ENCODE measurements at regions not wholly inside any gene's neighbourhood (a gene's known extent, or its start where the extent isn't known, plus 50 kb on each side); places are given as distances from the start of the nearest gene placed in this dataset.
"Not testable (repeated sequence)": the region's sequence is repeated elsewhere in the genome, so short reads cannot be mapped to it uniquely, and the experiment has no call there.

DNA sequence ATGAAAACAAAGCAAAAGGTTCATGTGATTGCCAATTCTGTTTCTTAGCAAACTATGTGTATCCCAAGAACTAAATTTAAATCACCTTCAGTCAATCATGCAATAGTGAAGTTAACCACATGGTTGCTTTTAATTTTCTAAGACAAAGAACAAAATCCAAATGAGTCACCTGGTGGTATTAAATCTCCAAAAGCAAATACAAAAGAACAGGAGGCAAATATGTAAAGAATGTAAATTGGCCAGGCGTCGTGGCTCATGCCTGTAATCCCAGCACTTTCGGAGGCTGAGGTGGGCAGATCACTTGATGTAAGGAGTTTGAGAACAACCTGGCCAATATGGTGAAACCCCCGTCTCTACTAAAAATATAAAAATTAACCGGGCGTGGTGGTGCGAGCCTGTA is 54.2 kb upstream of the PIK3R4 start:
- DNase-seq = no peak
- Histone ChIP-seq H3K4me3 (ENCODE audit: insufficient read depth, low read depth, low read length) (no peak overlapping the region), H3K36me3 (replicated peaks; ENCODE audit: control insufficient read depth, insufficient read depth, low read length) (no peaks in the 10 kb centered on the region), H3K27me3 (ENCODE audit: control insufficient read depth, insufficient read depth, low read length) (no peaks in the 10 kb centered on the region)

- Histone ChIP-seq H3K27me3 (ENCODE audit: control insufficient read depth, insufficient read depth, low read length) (no peaks in the 10 kb centered on the region), H3K4me3 (ENCODE audit: insufficient read depth, low read depth, low read length) (no peak overlapping the region), H3K36me3 (replicated peaks; ENCODE audit: control insufficient read depth, insufficient read depth, low read length) (no peaks in the 10 kb centered on the region)
- DNase-seq = no peak
Measured at GRCh38 chr3:130801473-130801872, 54.8 kb upstream of the PIK3R4 start.

DNA sequence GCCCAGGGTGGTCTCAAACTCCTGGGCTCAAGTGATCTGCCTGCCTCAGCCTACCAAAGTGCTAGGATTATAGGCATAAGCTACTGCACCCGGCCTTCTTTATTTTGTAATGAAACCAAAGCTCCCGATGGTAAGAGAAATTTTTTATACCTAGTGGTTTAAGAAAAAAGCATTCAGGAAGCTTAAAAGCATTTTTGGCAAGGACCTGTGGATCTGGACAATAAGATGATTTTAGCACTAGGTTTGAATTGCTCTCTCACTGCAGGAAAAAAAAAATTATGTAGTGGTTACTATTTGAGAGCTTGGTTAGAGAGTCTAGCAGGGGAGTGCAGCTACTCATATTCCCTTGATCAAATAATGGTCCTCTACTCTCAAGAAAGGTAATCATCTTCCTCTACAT is 64.9 kb upstream of the PIK3R4 start:
- no peaks in the 10 kb centered on the region for H3K27me3 ChIP-seq (ENCODE audit: control insufficient read depth, insufficient read depth, low read length)
- no peak overlapping the region for H3K4me3 ChIP-seq (ENCODE audit: insufficient read depth, low read depth, low read length)
- no peak for DNase-seq
- H3K36me3 ChIP-seq (replicated peaks; ENCODE audit: control insufficient read depth, insufficient read depth, low read length) = no peaks in the 10 kb centered on the region

- no peaks in the 10 kb centered on the region for H3K27me3 ChIP-seq (ENCODE audit: control insufficient read depth, insufficient read depth, low read length)
- DNase-seq = no peak
- H3K36me3 ChIP-seq (replicated peaks; ENCODE audit: control insufficient read depth, insufficient read depth, low read length) = no peaks in the 10 kb centered on the region
- no peak overlapping the region for H3K4me3 ChIP-seq (ENCODE audit: insufficient read depth, low read depth, low read length)
Measured at GRCh38 chr3:130814691-130815472, 68.3 kb upstream of the PIK3R4 start.

- no peaks in the 10 kb centered on the region for H3K27me3 ChIP-seq (ENCODE audit: control insufficient read depth, insufficient read depth, low read length)
- H3K4me3 ChIP-seq (ENCODE audit: insufficient read depth, low read depth, low read length) = no peak overlapping the region
- DNase-seq = peak; percentile 30
- H3K36me3 ChIP-seq (replicated peaks; ENCODE audit: control insufficient read depth, insufficient read depth, low read length) = no peaks in the 10 kb centered on the region
Measured at GRCh38 chr3:130816561-130817445, 70.2 kb upstream of the PIK3R4 start.

GRCh38 chr3:130818066-130818465 is 71.4 kb upstream of the PIK3R4 start:
- H3K27me3 ChIP-seq (ENCODE audit: control insufficient read depth, insufficient read depth, low read length); H3K36me3 ChIP-seq (replicated peaks; ENCODE audit: control insufficient read depth, insufficient read depth, low read length); H3K4me3 ChIP-seq (ENCODE audit: insufficient read depth, low read depth, low read length); DNase-seq: not testable (repeated sequence)

GRCh38 chr3:130820976-130821375 is 72.9 kb upstream of the ATP2C1 start:
- DNase-seq = no peak
- H3K4me3 ChIP-seq (ENCODE audit: insufficient read depth, low read depth, low read length) = no peak overlapping the region
- H3K36me3 ChIP-seq (replicated peaks; ENCODE audit: control insufficient read depth, insufficient read depth, low read length) = no peaks in the 10 kb centered on the region
- H3K27me3 ChIP-seq (ENCODE audit: control insufficient read depth, insufficient read depth, low read length) = no peaks in the 10 kb centered on the region; the same call in 1 of the 2 replicates

GRCh38 chr3:130821806-130822205 is 72.1 kb upstream of the ATP2C1 start:
- no peak for DNase-seq
- Histone ChIP-seq H3K36me3 (replicated peaks; ENCODE audit: control insufficient read depth, insufficient read depth, low read length) (no peaks in the 10 kb centered on the region), H3K27me3 (ENCODE audit: control insufficient read depth, insufficient read depth, low read length) (no peaks in the 10 kb centered on the region; the same call in 1 of the 2 replicates), H3K4me3 (ENCODE audit: insufficient read depth, low read depth, low read length) (no peak overlapping the region)

DNA sequence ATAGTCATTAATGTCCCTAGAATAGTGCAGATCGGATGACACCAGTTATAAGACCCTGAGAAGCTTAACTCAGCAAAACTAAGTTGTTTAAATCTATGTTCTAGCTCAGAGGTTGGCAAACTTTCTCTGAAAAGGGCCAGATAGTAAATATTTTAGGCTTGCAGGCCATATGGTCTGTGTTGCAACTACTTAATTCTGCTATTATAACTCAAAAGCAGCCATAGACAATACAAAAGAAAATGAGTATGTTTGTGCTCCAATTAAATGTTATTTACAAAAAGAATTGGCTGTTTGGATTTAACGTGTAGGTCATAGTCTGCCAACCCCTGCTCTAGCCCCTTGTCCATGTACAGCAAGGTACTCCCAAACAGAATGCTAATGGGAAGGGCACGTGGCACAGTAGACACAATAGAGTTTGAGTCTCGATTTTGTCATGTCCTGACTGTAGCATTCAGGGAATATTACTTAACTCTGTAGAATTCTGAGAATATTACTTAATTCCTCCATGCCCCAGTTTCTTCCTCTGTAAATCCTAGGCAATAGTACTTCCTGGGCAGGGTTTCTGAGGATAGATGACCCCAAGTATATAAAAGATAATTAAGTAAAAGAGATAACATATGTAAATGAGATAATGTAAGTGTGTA is 70.5 kb upstream of the ATP2C1 start:
- DNase-seq = no peak
- Histone ChIP-seq H3K36me3 (replicated peaks; ENCODE audit: control insufficient read depth, insufficient read depth, low read length) (no peaks in the 10 kb centered on the region), H3K27me3 (ENCODE audit: control insufficient read depth, insufficient read depth, low read length) (no peaks in the 10 kb centered on the region; the same call in 1 of the 2 replicates), H3K4me3 (ENCODE audit: insufficient read depth, low read depth, low read length) (no peak overlapping the region)

DNA sequence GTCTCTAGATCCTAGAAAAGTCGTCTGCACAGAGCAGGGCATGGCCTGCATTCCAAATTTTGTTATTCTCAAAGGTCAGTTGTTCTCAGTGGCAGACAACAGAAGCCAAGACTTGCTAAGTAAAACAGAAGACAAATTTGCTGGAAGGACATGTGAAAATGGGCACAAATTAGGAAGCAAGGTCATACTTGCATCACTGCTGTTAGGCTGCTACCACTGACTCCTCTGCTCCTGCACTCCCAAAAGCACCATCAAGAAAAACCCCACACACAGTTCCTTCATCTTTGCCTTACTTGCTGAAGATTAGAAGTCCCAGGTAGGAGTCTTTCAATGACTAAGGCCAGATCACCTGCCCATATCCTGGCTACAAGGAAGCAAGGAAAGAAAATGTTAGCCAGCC is 69.9 kb upstream of the ATP2C1 start:
- H3K27me3 ChIP-seq (ENCODE audit: control insufficient read depth, insufficient read depth, low read length) = no peaks in the 10 kb centered on the region; the same call in 1 of the 2 replicates
- H3K36me3 ChIP-seq (replicated peaks; ENCODE audit: control insufficient read depth, insufficient read depth, low read length) = no peaks in the 10 kb centered on the region
- no peak for DNase-seq
- H3K4me3 ChIP-seq (ENCODE audit: insufficient read depth, low read depth, low read length) = no peak overlapping the region

DNA sequence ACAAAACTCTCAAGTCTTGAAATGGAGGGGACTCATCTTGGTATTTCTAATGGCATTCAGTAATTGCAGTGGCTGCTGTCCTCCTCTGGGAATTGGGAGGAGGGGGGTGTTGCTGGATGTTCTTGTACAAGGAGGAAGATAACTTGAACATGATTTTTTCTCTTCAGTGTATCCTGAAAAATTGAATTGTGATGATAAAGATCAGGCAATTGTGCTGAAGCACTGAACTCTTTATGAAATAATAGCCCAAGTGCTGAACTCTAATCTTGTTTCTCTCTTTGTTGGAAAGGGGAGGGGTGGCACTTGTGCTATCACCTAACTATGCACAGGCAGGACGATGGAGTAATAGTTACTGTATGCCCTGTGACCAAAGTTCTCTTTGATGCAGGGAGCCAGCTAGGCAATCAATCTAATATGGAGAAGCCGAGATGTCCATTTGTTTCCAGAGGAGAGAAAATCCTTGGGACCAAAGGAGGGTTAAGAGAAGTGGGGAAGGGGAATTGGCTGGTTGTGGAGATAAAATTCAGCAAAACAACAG is 68.1 kb upstream of the ATP2C1 start:
- Histone ChIP-seq H3K27me3 (ENCODE audit: control insufficient read depth, insufficient read depth, low read length) (no peaks in the 10 kb centered on the region; the same call in 1 of the 2 replicates), H3K36me3 (replicated peaks; ENCODE audit: control insufficient read depth, insufficient read depth, low read length) (no peaks in the 10 kb centered on the region), H3K4me3 (ENCODE audit: insufficient read depth, low read depth, low read length) (no peak overlapping the region)
- DNase-seq = no peak

DNA sequence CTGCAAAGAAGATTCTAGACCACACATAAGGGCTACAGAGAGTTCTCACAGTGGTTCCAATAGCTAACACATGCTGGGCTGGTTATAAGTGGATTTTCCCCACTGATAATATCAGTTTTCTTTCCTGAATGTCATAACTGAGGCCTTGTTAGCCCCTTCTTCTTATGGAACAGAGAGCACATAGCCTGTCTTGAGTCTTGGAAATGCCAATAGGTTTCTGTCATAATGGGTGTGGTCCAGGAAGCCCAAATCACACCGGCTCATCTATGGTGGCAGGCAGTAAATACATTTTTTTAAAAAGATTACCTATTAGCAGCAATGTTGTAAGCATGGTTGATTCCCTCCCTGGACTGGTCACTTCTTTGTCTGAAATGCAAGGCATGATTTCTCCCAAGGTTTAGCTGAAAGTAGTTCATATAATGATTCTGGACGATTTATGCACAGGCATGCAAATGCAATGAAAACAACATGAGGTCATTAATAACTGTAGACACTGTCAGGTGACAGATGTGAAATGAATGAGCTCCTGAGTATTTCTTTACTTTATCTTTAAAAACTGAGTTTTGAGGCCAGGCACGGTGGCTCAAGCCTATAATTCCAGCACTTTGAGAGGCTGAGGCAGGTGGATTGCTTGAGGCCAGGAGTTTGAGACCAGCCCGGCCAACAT is 67.2 kb upstream of the ATP2C1 start:
- no peaks in the 10 kb centered on the region for H3K36me3 ChIP-seq (replicated peaks; ENCODE audit: control insufficient read depth, insufficient read depth, low read length)
- DNase-seq = no peak
- H3K4me3 ChIP-seq (ENCODE audit: insufficient read depth, low read depth, low read length) = no peak overlapping the region
- H3K27me3 ChIP-seq (ENCODE audit: control insufficient read depth, insufficient read depth, low read length) = no peaks in the 10 kb centered on the region; the same call in 1 of the 2 replicates

DNA sequence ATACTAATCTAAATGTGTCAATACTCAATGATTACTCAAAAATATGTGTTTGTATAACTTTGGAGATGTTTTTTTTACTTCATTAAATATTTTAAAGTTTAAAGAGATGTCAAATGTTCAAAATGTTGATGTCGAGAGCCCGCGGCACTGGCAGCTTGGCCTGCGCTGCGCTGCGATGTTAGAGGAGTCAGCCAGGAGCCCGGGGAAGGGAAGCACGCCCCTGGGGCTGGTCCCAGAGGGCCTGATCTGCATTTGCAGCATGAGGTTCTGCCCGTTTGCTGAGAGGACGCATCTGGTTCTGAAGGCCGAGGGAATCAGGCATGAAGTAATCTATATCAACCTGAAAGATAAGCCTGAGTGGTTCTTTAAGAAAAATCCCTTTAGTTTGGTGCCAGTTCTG is 66.4 kb upstream of the ATP2C1 start:
- Histone ChIP-seq H3K4me3 (ENCODE audit: insufficient read depth, low read depth, low read length) (no peak overlapping the region), H3K36me3 (replicated peaks; ENCODE audit: control insufficient read depth, insufficient read depth, low read length) (no peaks in the 10 kb centered on the region), H3K27me3 (ENCODE audit: control insufficient read depth, insufficient read depth, low read length) (no peaks in the 10 kb centered on the region; the same call in 1 of the 2 replicates)
- DNase-seq = no peak

Data from H7 (cell line).